Stimulated activated CD4-positive, alpha-beta T cell treated with anti-CD3 and anti-CD28 coated beads, Interleukin-4, amount 100 ng/mL, for 48 hours (primary cell): ENCODE measurements at regions not wholly inside any gene's neighbourhood (a gene's known extent, or its start where the extent isn't known, plus 50 kb on each side); places are given as distances from the start of the nearest gene placed in this dataset.

Experiments
- DNase-seq, 2 donors: peaks; one replicate each; pipeline ENCODE4 v3.0.0-alpha.2; 2020; ENCODE audit warnings: low read depth in 2 of 2

DNA sequence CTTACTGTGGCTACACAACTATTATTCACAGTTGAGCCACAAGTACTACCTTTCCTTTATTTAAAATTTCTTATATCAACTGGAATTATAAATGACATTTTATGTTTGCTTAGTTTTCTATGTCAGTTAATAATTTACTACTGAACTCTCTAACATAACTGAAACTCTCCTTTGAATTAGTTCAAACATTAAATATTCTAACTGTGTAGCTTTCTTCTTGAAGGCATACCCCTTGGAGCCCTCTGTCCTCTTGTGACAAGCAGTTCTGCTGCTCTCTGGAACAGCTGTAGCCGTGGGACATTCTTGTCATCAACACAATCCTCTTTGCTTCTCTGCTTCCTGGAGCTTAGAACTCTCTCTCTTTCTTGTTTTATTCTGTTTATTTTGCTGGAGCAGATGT is 244.8 kb downstream of the NHLRC3 start:
- no peak for DNase-seq

DNA sequence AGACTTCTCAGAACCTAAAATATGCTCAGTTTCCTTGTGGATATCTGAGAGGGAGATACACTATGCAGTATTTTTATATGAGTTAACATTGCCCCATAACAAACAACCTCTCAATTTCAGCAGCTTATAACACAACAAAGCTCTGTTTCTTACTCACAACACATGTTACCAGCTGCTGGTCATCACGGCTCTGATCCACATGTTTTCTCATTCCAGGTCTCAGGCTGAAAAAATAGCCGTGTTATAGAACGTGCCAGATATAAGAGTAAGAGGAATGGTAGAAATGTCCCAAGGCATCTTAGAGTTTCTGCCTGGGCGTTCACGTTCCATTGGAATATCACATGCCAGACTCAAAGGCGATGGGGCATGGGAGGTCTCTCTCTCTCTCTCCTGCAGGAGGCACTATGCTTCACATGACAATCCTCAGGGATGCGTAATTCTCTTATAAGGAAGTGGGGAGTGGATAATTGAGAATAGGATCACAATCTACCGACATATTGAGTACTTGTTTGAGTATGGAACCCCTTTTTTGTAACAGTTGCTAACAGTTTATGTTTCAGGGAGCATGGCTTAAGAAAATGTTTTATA is 246.6 kb downstream of the NHLRC3 start:
- DNase-seq = no peak
